ENCODE measurements at regions not wholly inside any gene's neighbourhood (a gene's known extent, or its start where the extent isn't known, plus 50 kb on each side); places are given as distances from the start of the nearest gene placed in this dataset.
"Not testable (repeated sequence)": the region's sequence is repeated elsewhere in the genome, so short reads cannot be mapped to it uniquely, and the experiment has no call there.

DNA sequence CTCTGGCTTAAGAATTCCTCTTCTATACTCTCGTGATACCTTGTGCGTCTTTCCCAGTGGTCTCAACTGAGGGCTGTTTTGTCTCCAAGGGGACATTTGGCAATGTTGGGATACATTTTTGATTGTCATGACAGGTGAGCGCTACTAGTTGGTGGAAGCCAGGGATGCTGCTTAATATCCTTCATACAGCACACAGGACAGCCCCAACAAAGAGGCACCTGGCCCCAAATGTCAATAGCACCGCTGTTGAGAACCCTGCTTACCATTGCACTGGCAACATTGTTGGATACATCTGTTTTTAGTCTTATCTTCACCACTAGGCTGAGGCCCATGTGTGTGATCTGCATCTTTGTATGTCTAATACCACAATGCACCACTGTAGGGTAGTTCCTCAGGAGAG is 114.1 kb downstream of the C9orf152 start:
- ATAC-seq (no peak), DNase-seq (no peak)

DNA sequence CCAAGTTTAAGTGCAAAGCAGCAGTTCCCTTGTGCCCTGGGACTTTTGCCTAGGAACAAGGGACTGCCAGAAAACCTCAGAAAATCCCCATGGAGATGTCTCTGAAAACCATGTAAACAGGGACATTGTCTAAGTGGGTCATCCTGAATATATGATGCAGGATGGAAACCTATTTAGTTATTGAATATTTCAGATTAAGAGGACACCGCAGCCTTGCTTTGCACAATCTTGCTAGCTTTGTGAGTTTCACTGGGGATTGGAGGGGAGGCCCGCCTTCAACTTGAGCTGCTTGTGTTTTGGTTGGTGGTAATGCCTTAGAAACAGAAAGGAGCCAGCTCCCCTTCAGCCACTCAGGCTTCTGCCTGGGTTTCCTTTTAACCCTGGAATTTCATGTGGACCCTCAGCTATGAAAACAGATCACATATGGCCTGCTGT is 112.8 kb downstream of the C9orf152 start:
- ATAC-seq (no peak), DNase-seq (no peak)

DNA sequence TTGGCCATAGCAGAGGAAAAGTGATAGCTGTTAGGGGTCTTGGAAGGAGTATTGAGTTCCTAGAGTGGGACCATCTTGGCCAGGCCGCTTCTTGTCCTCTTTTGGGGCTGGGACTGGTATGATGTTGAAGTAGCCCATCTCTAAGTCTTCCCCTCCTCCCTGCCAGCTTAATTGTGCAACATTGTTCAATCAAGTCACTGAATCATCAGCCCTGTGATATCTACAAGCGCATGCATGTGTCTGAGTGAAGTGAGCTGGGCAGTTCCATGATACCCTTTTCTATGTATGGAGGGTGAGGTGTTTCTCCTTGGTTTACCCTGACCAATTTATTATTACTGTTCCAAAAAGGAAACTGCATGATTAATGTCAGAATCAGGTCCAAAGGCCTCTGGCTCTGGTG is 112.2 kb downstream of the C9orf152 start:
- DNase-seq (no peak), ATAC-seq (no peak)

DNA sequence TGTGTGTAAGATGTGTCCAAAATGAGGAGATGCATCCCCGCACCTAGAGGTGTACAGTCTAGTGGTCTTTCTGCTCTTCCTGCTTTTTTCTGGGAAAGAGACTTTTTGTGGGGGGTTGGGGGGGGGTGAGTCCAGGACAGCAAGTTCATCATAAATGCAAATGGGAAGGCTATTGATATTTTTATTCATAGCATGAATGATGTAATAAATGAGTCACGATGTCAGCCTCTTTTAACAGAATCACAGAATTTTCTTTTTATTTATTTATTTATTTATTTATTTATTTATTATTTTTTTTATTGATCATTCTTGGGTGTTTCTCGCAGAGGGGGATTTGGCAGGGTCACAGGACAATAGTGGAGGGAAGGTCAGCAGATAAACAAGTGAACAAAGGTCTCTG is 111.3 kb downstream of the C9orf152 start:
- ATAC-seq, DNase-seq: not testable (repeated sequence)

DNA sequence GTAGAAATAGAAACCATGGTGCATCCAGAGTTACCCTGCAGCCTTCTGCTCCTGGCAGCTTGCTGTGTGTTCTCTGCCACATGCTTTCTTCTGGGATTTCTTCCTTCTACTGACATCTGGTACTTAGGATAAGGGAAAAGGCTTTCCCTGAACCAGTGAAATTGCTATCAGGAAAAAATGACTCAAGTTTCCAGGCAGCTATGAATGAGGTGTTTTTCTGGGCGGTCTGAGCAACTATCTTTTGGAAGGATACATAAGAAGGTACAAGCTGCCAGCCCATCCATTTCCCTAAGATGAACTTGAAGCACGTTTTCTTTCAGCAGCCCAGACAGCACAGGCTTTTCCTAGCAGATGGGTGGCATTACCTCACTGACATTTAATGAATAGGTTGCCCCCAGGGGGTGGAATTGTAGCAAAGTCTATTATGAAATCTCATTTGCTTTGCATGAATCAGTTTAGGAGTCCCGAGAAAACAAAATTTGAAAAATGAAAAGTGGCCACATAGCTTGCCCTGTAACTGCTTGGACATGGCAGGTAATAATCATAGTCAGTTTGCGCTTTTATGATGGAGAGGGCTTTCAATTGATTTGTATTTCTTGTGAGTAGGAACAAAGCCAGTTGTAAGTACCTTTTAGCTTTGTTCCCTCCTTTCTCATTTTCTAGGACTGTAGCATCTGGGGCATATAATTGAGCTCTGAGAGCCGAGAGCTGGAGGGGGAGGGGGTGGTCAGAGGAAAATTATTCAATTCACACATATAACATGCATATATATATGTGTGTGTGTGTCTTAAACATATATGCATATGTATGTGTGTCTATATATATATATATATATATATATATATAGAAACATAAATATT is 108.5 kb downstream of the C9orf152 start:
- ATAC-seq (no peak), DNase-seq (no peak)

DNA sequence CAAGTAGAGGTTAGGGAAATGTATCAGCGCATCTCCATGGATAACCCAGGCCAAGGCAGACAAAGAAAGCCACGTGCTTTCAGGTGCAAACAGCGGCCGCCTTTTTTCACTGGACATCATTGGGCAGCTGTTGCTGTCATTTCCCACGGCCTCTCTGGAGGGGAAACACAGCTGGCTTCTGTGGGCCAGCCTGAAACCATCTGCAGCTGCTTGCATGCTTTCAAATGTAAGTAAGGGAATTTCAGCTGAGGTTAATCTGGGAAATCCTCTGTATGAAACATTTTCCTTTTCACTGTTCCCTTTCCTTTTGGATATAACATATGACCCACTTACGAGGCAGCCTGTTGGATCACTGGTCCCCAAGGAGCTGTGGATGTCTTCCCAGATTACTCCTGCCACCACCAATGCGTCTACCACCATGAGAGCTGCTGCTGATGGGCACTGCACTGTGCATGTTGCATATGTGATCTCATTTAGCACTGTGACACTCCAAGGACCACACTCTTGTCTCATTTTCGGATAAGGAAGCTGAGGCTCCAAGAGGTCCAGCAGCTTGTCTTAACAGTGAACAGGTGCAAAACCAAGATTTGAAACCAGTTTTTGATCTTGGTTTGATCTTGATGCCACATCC is 106.3 kb downstream of the C9orf152 start:
- no peak for ATAC-seq
- DNase-seq, result no peak

DNA sequence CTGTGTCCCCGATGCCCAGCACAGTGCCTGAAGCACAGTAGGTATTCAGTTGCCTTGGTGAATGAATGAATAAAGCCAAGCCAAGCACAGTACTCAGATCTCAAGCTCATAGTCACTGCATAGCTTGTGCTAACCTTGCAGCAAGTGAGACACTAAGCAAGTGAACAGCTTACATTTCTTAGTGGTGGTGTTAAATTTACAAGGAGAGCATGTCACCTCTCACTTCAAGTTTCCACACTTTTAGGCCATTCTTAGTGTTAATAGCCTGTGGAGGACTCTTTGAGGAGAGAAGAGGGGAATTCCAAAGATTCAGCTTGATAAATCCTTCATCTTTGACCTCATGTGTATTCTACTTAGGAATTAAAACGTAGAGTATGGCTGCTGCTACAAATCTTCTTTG is 104.7 kb downstream of the C9orf152 start:
- ATAC-seq (no peak), DNase-seq (no peak)

DNA sequence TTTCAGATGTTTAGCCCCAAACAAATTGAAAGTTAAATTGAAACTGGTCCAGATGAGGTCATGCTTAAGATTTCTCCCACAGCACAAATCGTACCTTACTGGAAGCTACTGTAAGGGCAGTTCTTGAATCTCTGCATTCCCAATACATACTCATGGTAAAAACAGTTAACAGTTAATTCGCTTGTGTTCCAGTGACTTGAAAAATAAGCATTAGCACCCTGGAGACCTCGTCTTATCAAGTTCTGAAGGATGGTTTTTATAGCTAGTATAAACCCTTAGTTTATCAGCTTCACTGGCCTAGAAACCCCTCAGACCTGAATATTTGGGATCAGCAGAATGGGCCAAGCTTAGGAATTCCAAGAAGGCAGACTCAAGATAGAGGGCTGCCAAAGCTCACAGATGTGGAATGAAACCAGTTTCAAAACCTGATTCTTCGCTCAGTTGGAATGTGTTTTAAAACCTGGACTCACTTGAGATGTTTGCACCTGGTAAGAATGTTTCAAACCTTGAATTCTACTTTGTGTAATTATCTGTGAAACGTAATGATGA is 103.6 kb downstream of the C9orf152 start:
- no peak for ATAC-seq
- DNase-seq, result no peak

DNA sequence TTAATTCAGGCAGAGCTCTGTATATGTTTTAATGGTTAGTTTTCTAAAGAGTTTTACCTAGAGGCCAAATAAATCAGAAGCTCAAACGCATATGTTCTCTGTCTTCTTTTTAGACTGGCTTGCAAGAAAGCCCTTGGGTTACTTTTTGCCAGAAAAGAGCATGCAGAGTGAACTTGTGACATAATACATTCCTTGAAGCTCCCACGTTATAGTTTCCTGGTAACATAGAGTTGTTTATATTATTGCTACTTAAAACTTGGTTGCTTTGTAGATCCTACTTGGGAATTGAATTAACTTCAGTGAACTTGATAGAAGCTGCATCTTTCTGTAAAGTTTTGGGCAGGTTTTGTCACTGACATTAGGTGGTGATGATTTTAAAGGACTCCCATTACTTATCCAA is 102.9 kb downstream of the C9orf152 start:
- no peak for DNase-seq

DNA sequence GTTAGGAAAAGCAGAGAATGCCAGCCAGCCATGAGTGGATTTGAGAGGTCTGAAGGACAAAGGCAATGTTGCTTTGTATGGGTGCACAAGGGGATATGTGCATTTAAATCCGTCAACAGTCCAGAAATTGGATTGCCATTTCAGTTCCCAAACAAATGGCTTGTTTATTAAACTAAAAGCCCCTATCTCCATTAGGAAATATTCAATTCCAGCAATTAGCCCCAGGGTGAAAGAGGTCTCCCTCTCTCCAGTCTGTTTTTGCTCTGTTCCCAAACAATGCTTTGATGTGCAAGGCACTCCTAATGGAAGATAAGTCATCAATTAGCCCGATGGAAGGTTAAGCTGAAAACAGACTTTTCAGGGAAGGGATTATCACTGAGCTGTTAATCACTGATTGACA is 101.3 kb downstream of the C9orf152 start:
- DNase-seq (no peak), ATAC-seq (no peak)

More for the DNA sequence above, 102.9 kb downstream of the C9orf152 start:
- no peak for ATAC-seq

DNA sequence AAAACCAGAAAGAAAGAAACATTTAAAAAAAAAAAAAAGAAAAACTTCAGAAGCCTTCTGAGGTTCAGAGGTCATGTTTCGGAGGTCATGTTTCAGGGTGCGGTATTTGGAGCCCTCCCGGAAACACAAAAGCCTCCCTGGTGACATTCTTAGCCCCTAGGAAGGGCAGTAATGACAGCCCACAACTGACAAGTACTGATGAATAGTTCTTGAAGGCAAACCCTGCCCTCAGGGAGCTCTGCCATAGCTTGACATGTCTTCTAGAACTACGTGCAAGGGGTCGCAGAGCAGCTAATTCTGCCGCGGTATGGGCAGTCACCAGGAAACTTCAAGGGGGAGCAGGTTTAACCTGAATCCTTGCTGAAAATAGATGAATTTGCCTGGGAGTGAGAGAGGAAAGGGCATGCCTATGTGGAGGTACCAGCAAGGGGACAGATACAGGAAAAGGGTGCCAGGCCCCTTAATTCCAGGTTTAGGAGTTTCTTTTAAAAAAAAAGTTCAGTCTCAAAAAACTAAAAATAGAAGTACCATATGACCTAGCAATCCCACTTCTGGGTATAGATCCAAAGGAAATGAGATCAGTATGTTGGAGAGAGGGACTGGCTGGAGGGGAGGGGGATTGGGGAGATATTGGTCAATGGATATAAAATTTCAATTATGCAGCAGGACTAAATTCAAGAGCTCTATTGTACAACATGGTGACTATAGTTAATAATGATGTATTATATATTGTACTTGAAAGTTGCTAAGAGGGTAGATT is 98.4 kb downstream of the C9orf152 start:
- ATAC-seq, result no peak
- DNase-seq, result no peak

DNA sequence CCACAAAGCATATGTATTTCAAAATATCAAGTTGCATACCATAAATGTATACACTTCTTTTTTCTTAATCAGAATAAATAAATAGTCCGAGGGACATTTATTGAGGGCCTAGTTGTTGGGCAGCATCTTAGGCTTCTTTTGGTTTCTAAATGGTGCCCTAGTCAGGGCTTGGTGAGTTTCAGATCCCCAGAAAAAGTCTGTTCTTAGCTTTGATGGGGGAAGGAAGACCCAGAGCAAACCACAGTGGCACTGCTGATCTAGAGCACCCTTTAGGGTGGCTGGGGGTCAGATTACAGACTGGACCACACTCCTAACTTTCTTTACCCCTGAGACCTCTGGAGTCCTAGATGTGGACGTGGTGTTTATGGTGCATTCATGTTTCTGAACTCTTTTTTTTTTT is 97.8 kb downstream of the C9orf152 start:
- ATAC-seq (no peak), DNase-seq (no peak)

DNA sequence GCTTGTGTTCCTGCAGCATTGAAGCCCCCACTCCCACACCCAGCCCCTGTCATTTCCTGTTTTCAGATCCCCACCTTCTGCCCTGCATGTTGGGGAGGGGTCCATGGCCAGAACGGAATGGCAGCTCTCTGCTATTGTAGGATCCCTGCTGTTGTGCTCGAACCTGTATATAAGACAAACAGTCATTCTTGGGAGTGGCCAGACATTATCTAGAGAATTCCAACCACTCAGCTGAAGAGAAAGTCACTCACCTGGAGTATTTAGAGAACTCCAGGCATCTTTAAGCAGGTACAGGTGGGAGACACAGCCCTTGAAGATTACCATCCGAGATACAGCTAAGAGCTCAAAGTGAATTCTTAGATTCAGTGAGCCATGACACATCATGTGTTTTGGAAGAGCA is 96.1 kb downstream of the C9orf152 start:
- ATAC-seq, result no peak
- DNase-seq, result no peak

DNA sequence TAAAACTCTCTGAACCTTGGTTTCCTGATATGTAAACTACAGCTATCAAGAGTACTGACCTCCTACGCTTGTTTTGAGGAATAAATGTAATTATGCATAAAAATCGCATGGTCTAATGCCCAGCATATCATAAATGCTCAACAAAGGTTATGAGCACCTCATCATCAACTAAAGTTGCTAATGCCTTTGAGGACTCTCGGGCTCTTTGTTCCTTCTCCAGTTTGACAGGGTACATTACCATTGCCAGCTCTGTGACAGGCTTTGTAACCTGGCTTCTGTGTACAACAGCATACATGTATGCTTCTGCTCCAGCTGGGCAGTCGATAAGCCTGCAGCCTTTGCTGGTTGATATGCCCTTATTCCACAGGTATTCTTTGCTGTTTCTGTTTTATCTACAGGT is 95.2 kb downstream of the C9orf152 start:
- ATAC-seq, result no peak
- DNase-seq, result no peak

DNA sequence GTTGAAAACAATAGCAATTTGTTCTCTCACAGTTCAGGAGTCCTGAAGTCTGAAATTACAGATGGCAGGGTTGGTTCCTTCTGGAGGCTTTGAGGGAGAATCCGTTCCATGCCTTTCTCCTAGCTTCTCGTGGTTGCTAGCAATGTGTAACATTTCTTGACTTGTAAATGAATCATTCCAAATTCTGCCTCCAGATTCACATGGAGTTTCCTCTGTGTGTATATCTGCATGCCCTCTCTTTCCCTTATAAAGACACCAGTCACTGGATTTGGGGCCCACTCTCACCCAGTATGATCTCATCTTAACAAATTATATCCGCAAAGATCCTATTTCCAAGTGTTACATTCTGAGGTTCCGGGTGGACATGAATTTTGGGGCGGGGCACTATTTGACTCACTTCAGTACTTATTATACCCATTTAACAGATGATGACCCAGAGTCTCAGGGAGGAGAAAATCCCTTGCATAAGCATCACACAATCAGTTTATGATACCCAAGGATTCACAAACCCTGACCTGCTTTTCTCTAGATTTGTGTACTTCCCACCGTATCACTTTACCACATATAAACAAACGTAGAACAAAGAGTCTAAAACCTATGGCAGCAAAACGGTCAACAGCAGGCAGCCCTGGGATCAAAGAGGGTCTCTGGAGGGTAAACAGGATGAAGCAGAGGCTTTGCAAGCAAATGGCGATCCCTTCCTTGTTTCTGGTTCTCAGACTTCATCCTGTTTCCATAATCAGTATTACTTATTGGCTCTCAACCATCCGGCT is 93.7 kb downstream of the C9orf152 start:
- ATAC-seq (no peak), DNase-seq (no peak)

DNA sequence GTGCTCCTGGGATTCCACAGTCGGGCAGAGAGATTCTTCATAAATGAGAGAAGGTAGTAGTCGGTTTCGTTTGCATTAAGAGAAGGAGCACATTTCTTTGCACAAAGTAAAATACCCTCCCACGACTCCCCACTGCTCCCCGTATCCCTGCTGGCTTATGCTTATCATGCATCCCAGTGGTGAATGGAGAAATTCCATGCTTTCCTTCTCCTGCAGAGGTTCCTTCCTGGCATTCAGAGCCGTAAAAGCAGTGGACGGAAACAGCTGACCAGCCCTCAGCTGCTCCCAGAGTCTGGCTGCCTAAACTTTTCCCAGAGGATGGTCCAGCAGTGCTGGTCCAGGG is 93.1 kb downstream of the C9orf152 start:
- ATAC-seq (no peak), DNase-seq (no peak)

DNA sequence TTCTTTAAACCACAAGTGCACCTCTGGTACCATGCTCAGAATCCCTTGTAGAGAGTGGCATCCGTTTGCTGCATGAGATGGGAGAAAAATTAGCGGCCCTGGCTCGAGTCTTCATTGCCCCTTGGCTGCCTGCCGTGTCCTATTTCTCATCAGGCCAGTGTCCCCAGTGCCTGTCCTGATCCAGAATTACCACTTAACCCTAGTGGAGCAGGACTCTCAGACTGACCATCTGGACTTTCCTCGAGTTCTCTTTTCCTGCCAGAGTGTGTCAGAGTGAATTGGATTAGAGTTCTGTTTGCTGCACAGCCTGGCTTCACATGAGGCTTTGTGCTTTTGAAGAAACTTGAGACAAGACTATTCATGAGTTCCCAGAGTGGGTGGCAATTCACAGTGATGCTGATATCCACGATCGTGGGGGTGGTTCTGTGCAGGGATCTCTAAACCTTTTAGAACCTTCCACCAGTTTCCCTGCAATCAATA is 92.6 kb downstream of the C9orf152 start:
- no peak for DNase-seq

DNA sequence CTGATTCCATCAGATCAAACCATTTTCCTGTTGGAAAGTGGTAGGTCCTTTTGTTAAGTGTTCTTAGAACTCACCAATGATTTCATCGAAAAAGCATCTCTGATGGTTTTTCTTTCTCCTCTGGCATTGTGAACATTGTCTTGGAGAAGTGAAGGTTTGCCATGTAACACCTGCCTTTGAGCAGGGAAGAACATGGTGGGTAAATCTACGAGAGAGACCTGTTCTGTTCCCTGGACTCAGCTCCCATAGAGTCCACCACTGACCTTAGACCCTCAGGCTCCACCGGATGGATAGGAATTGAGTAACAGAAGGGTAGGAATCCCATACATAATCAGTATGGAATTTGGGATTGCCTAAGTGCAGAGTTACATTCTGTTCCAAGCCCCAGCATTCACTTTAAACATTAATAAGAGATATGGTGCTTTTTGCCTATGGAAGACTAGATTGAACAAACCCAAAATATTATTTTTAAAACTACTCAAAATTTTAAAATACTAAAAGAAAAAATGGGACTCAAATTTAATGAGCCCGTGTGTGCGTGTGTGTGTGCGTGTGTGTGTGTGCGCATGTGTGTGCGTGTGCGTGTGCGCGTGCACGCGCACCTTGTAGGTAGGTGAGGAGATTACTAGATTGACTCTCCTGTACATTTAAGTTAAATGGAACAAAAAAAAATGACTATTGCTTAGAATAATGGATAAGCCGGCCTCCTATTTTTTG is 92.0 kb downstream of the C9orf152 start:
- DNase-seq (no peak), ATAC-seq (no peak)

More for the DNA sequence above, 92.6 kb downstream of the C9orf152 start:
- no peak for ATAC-seq

DNA sequence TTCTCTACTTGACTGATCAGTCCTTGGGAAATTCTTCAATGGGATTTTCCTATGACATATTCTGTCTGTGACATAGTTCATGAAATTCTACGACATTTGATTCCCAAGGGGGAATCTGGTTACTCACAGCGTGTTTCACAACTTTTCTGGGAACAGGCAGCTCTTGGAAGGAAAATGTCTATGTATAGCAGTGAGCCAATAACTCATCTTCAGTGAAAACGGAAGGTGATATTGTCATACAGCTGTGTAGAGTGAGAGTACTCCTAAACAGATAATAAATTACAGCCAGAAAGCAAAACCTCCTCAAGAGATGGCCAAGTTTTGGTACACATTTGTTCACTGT is 91.4 kb downstream of the C9orf152 start:
- ATAC-seq, result no peak
- DNase-seq, result no peak

DNA sequence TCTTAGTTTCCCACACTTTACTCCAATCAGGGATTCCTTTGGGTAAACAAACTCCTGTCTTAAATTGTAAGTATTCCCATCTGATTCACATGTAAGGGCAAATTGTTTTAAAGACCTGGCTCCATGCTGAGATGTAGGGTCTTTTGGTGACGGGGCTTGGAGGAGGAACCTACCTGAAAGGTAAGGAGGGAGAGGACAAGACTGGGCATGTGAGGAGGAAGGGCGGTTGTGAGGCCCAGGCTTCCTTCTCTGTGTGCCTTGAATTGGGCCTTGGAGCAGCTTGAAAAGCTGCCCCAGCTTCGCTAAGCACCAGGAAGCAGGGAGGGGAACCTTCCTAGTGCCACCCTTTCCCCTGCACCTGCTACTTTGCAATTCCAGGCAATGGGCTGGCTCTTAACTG is 86.8 kb downstream of the C9orf152 start:
- DNase-seq (no peak), ATAC-seq (no peak)

DNA sequence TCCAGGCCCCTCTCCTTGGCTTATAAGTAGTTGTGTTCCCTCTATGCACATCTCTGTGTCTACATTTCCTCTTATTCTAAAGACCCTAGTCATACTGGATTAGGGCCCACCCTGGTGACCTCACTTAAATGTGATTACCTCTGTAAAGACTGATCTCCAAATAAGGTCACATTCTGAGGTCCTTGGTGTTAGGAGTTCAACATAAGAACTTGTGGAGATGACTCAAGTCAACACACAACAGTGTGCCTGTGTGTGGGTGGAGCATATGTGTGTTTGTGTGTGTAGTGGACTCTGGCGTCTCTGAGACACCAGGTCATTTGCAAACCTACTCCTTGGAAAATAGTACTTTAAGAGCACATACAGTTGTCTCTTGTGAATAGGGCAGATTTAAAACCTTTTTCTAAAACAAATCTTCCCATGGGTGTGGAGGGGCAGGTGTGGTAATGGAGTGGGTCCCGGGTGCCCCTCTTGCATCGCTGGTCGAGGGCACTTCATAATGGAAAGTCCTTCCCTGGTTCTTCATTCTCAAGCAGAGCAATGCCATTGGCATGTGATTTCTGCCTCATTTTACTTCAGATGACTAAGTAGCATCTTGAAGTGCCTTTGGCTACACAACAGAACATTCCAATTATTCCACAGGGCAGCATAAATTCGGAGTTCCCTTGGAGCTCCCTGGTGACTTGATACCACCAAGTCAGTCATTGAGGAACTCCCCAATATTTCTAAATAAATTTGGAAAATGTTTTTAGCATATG is 84.4 kb downstream of the C9orf152 start:
- ATAC-seq (no peak), DNase-seq (no peak)
